GM21367 (cell line): ENCODE measurements at regions not wholly inside any gene's neighbourhood (a gene's known extent, or its start where the extent isn't known, plus 50 kb on each side); places are given as distances from the start of the nearest gene placed in this dataset.

Source experiments
- ATAC-seq: cut with Tn5 transposase; IDR thresholded peaks from one replicate; pipeline ENCODE4 v1.9.1; 2021; ENCODE audit not compliant: unreplicated experiment

GRCh38 chr13:88074794-88075510 lies 403.8 kb downstream of the SLITRK5 start:
- ATAC-seq = no peak

GRCh38 chr13:88085036-88085435 lies 413.9 kb downstream of the SLITRK5 start:
- no peak for ATAC-seq

GRCh38 chr13:88086577-88086976 lies 415.4 kb downstream of the SLITRK5 start:
- no peak for ATAC-seq

GRCh38 chr13:88097541-88097940 lies 426.4 kb downstream of the SLITRK5 start:
- ATAC-seq = no peak

- ATAC-seq = no peak
Measured at GRCh38 chr13:88103824-88104223, 432.7 kb downstream of the SLITRK5 start.

- ATAC-seq = no peak
Measured at GRCh38 chr13:88104576-88104975, 433.4 kb downstream of the SLITRK5 start.

- ATAC-seq = no peak
Measured at GRCh38 chr13:88107570-88107969, 436.4 kb downstream of the SLITRK5 start.

- no peak for ATAC-seq
Measured at GRCh38 chr13:88112526-88112925, 441.4 kb downstream of the SLITRK5 start.

GRCh38 chr13:88115976-88116375 lies 444.8 kb downstream of the SLITRK5 start:
- no peak for ATAC-seq

GRCh38 chr13:88118952-88119351 lies 447.8 kb downstream of the SLITRK5 start:
- no peak for ATAC-seq

- no peak for ATAC-seq
Measured at GRCh38 chr13:88124142-88124541, 453.0 kb downstream of the SLITRK5 start.

- ATAC-seq = no peak
Measured at GRCh38 chr13:88125055-88125454, 453.9 kb downstream of the SLITRK5 start.

GRCh38 chr13:88136098-88136790 lies 465.1 kb downstream of the SLITRK5 start:
- ATAC-seq = no peak

- ATAC-seq = no peak
Measured at GRCh38 chr13:88142653-88143052, 471.5 kb downstream of the SLITRK5 start.

- no peak for ATAC-seq
Measured at GRCh38 chr13:88144580-88144979, 473.4 kb downstream of the SLITRK5 start.

GRCh38 chr13:88153353-88153752 lies 482.2 kb downstream of the SLITRK5 start:
- ATAC-seq = no peak

GRCh38 chr13:88154001-88154400 lies 482.8 kb downstream of the SLITRK5 start:
- ATAC-seq = no peak

GRCh38 chr13:88162076-88162702 lies 491.0 kb downstream of the SLITRK5 start:
- no peak for ATAC-seq

- ATAC-seq = no peak
Measured at GRCh38 chr13:88176231-88176630, 505.1 kb downstream of the SLITRK5 start.

GRCh38 chr13:88183440-88183839 lies 512.3 kb downstream of the SLITRK5 start:
- no peak for ATAC-seq

- ATAC-seq = no peak
Measured at GRCh38 chr13:88188986-88189385, 517.8 kb downstream of the SLITRK5 start.

GRCh38 chr13:88189728-88190127 lies 518.6 kb downstream of the SLITRK5 start:
- no peak for ATAC-seq
